MM.1S (cell line): ENCODE measurements at regions not wholly inside any gene's neighbourhood (a gene's known extent, or its start where the extent isn't known, plus 50 kb on each side); places are given as distances from the start of the nearest gene placed in this dataset.
"Not testable (repeated sequence)": the region's sequence is repeated elsewhere in the genome, so short reads cannot be mapped to it uniquely, and the experiment has no call there.

Experiments used
- DNase-seq: peaks from one replicate; pipeline ENCODE4 v3.0.0-alpha.2; 2015
- H2AFZ ChIP-seq: fragments of 300-600 bp; sonication (generic); 2 replicates; pipeline ENCODE4 v1.6.0; 2016; ENCODE audit warnings: antibody characterized with exemption, low read length
- H3F3A ChIP-seq: fragments of 300-600 bp; sonication (generic); 2 replicates; pipeline ENCODE4 v1.6.1; 2016; ENCODE audit warnings: mild to moderate bottlenecking, antibody characterized with exemption, low read length, moderate library complexity, mixed read lengths; ENCODE audit not compliant: insufficient read depth
- H3K27ac ChIP-seq: fragments of 300-600 bp; sonication (generic); 2 replicates; pipeline ENCODE4 v1.5.1; 2016; ENCODE audit warnings: mild to moderate bottlenecking, low read length
- H3K27me3 ChIP-seq: fragments of 300-600 bp; sonication (generic); replicated peaks from 2 replicates; pipeline ENCODE4 v1.6.0; 2016; ENCODE audit warnings: low read length; ENCODE audit not compliant: insufficient read depth
- H3K36me3 ChIP-seq: fragments of 300-600 bp; sonication (generic); replicated peaks from 2 replicates; pipeline ENCODE4 v1.6.1; 2016; ENCODE audit warnings: mild to moderate bottlenecking, low read length, mixed read lengths; ENCODE audit not compliant: insufficient read depth
- H3K4me1 ChIP-seq: fragments of 300-600 bp; sonication (generic); 2 replicates; pipeline ENCODE4 v1.6.1; 2016; ENCODE audit warnings: low read length, mixed read lengths
- H3K4me2 ChIP-seq: fragments of 300-600 bp; sonication (generic); 2 replicates; pipeline ENCODE4 v1.6.0; 2016; ENCODE audit warnings: low read depth, low read length
- H3K4me3 ChIP-seq: fragments of 300-600 bp; sonication (generic); 2 replicates; pipeline ENCODE4 v1.5.1; 2016; ENCODE audit warnings: low read length, mixed read lengths
- H3K79me2 ChIP-seq: fragments of 300-600 bp; sonication (generic); 2 replicates; pipeline ENCODE4 v1.6.1; 2016; ENCODE audit warnings: mixed run types, low read length, mixed read lengths
- H3K9ac ChIP-seq: fragments of 300-600 bp; sonication (generic); 2 replicates; pipeline ENCODE4 v1.6.1; 2016; ENCODE audit warnings: low read length, mixed read lengths
- H3K9me2 ChIP-seq: fragments of 300-600 bp; sonication (generic); replicated peaks from 2 replicates; pipeline ENCODE4 v1.6.1; 2016; ENCODE audit warnings: mild to moderate bottlenecking, low read length, mixed read lengths; ENCODE audit not compliant: insufficient read depth
- H3K9me3 ChIP-seq: fragments of 300-600 bp; sonication (generic); replicated peaks from 2 replicates; pipeline ENCODE4 v1.6.1; 2016; ENCODE audit warnings: mild to moderate bottlenecking, low read length, mixed read lengths; ENCODE audit not compliant: insufficient read depth
- H4K20me1 ChIP-seq: fragments of 300-600 bp; sonication (generic); 2 replicates; pipeline ENCODE4 v1.6.1; 2016; ENCODE audit warnings: mild to moderate bottlenecking, low read length, moderate library complexity, mixed read lengths; ENCODE audit not compliant: insufficient read depth
- EZH2 ChIP-seq: fragments of 300-600 bp; sonication (generic); optimal IDR thresholded peaks from 2 replicates; pipeline ENCODE3; 2017; ENCODE audit warnings: low read depth, mild to moderate bottlenecking, antibody characterized with exemption, low read length, mixed read lengths
- EZH2phosphoT487 ChIP-seq: fragments of 300-600 bp; sonication (generic); IDR thresholded peaks from 2 replicates; pipeline ENCODE4 v1.6.1; 2018; ENCODE audit warnings: antibody characterized with exemption, low read length
- TF ChIP-seq, protein P1 (sequence below): fragments of 300-600 bp; sonication (generic); IDR thresholded peaks from 2 replicates; pipeline ENCODE4 v1.5.1; 2016; ENCODE audit warnings: antibody characterized with exemption, low read length, mixed read lengths

DNA sequence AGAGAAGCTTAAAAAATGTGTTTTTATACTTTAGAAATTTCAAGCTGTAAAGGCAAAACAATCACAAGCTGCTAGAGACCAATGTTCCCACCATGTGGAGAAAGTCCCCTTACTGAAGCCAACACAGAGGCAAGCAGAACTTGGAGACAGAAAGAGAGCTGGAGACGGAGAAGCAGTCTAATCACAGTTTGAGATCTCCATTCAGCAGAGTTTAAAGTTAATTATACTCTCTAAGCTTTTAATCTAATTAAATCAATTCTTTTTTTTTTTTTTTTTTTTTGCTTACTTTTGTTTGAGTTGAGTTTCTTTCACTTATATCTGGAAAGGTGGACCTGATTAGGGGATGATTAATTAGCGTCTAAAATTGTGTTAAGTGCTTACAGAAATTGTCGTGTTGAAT is 1534.3 kb downstream of the MAT2B start:
- DNase-seq = no peak
- Histone ChIP-seq H3K4me2 (no peak overlapping the region), H2AFZ (no peak overlapping the region), H3K9me2 (no peaks in the 10 kb centered on the region), H3K27ac (no peak overlapping the region), H3K4me1 (no peaks in the 10 kb centered on the region), H3K9ac (no peak overlapping the region), H3K27me3 (no peaks in the 10 kb centered on the region), H3F3A (no peaks in the 10 kb centered on the region), H4K20me1 (no peaks in the 10 kb centered on the region), H3K79me2 (no peaks in the 10 kb centered on the region), H3K4me3 (no peak overlapping the region), H3K9me3 (no peaks in the 10 kb centered on the region), H3K36me3 (no peaks in the 10 kb centered on the region)
- TF ChIP-seq EZH2 (no peak), EZH2phosphoT487 (no peak)
- TF ChIP-seq, protein P1, sequence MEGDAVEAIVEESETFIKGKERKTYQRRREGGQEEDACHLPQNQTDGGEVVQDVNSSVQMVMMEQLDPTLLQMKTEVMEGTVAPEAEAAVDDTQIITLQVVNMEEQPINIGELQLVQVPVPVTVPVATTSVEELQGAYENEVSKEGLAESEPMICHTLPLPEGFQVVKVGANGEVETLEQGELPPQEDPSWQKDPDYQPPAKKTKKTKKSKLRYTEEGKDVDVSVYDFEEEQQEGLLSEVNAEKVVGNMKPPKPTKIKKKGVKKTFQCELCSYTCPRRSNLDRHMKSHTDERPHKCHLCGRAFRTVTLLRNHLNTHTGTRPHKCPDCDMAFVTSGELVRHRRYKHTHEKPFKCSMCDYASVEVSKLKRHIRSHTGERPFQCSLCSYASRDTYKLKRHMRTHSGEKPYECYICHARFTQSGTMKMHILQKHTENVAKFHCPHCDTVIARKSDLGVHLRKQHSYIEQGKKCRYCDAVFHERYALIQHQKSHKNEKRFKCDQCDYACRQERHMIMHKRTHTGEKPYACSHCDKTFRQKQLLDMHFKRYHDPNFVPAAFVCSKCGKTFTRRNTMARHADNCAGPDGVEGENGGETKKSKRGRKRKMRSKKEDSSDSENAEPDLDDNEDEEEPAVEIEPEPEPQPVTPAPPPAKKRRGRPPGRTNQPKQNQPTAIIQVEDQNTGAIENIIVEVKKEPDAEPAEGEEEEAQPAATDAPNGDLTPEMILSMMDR = no peak

DNA sequence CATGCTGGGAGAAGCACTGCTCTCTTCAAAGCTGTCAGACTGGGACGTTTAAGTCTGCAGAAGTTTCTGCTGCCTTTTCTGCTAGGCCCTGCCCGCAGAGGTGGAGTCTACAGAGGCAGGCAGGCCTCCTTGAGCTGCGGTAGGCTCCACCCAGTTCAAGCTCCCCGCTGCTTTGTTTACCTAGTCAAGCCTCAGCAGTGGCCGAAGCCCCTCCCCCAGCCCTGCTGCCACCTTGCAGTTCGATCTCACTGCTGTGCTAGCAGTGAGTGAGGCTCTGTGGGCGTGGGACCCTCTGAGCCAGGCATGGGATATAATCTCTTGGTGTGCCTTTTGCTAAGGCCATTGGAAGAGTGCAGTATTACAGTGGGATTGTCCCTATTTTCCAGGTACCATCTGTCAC is 1540.5 kb downstream of the MAT2B start:
- H4K20me1 ChIP-seq, H3K27ac ChIP-seq, H3F3A ChIP-seq, H3K4me1 ChIP-seq, H3K9me3 ChIP-seq, H3K27me3 ChIP-seq, H3K79me2 ChIP-seq, H3K36me3 ChIP-seq, H3K4me2 ChIP-seq, H3K4me3 ChIP-seq, H3K9ac ChIP-seq, H3K9me2 ChIP-seq: not testable (repeated sequence)
- 0 out of 2 replicates have a peak overlapping the region, but pooled peaks have one; percentile 19 for H2AFZ ChIP-seq
- DNase-seq = peak; percentile 44

DNA sequence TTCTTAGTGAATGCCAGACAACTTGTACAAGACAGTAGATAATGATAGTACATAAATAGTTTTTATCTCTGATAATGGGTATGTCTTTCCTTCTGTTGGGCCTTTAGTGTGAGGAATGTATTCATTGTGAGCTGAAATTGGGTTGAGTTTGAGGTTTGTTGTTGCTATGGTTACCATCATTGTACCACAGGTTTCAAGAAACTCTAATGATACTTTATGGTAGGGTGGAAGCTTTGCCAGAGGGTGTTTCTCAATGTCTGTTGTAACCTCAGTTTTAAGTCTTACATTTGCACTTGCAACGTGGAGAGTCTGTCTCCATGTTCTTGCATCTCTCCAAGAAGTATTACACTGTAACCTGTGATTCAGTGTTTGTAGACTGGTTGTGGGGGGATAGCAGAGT is 1550.1 kb downstream of the MAT2B start:
- Histone ChIP-seq H3K9me3 (no peaks in the 10 kb centered on the region), H3K4me3 (no peak overlapping the region), H3K27me3 (no peaks in the 10 kb centered on the region), H4K20me1 (no peaks in the 10 kb centered on the region), H3K27ac (no peak overlapping the region), H3K4me2 (no peak overlapping the region), H3K4me1 (no peaks in the 10 kb centered on the region), H3F3A (no peaks in the 10 kb centered on the region), H2AFZ (no peak overlapping the region), H3K36me3 (no peaks in the 10 kb centered on the region), H3K79me2 (no peaks in the 10 kb centered on the region), H3K9ac (no peak overlapping the region), H3K9me2 (no peaks in the 10 kb centered on the region)
- DNase-seq = peak; percentile 26
- TF ChIP-seq, protein P1 = no peak
- no peak for TF ChIP-seq EZH2
- TF ChIP-seq EZH2phosphoT487 = no peak

DNA sequence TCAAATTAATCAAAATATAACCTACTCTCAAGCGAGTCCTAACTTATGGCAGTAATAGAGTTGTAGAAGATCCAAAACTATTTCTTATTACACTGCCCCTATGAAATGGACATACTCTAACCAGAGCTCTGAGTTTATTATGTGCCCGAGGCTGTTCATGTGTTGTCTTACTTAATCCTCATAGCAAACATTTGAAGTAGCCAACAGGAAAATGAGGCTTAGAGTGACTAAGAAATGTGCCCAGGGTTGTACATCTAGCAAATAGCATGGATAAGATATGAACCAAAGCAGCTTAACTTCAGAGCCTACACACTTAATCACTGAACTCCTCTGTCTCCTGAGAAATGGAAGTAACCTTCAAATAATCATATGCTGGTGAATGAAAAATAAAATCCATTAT is 1551.7 kb downstream of the MAT2B start:
- H3K27ac ChIP-seq = no peak overlapping the region
- no peaks in the 10 kb centered on the region for H4K20me1 ChIP-seq
- H3K27me3 ChIP-seq = no peaks in the 10 kb centered on the region
- H3K79me2 ChIP-seq = no peaks in the 10 kb centered on the region
- no peaks in the 10 kb centered on the region for H3K9me2 ChIP-seq
- H3K9ac ChIP-seq = no peak overlapping the region
- H3K4me3 ChIP-seq = no peak overlapping the region
- H3F3A ChIP-seq = no peaks in the 10 kb centered on the region
- no peaks in the 10 kb centered on the region for H3K4me1 ChIP-seq
- DNase-seq = no peak
- TF ChIP-seq, protein P1 = no peak
- TF ChIP-seq EZH2phosphoT487 (no peak), EZH2 (no peak)
- no peaks in the 10 kb centered on the region for H3K9me3 ChIP-seq
- no peak overlapping the region for H3K4me2 ChIP-seq
- H3K36me3 ChIP-seq = no peaks in the 10 kb centered on the region
- no peak overlapping the region for H2AFZ ChIP-seq
